ENCODE measurements at regions not wholly inside any gene's neighbourhood (a gene's known extent, or its start where the extent isn't known, plus 50 kb on each side); places are given as distances from the start of the nearest gene placed in this dataset.

GRCh38 chr12:89970722-89971121 is 262.1 kb upstream of the ATP2B1 start:
- TF ChIP-seq POLR2AphosphoS5 (IDR thresholded peaks at IDR 0.05) (no peak), CTCF (IDR thresholded peaks at IDR 0.05 in 8 of 11, conservative IDR thresholded peaks at IDR 0.05 in 3 of 11) (no peak)

All from spleen (tissue), 7 donors.